Esophagus (tissue), 2 donors: ENCODE measurements at regions not wholly inside any gene's neighbourhood (a gene's known extent, or its start where the extent isn't known, plus 50 kb on each side); places are given as distances from the start of the nearest gene placed in this dataset.

Source experiments
- H3K27ac ChIP-seq, 2 donors: one replicate each; pipeline ENCODE4 v1.5.1; 2013; ENCODE audit warnings: low read depth in 2 of 2, mild to moderate bottlenecking in 2 of 2, inconsistent platforms in 1 of 2, low read length in 1 of 2, moderate library complexity in 1 of 2
- H3K27me3 ChIP-seq, 2 donors: one replicate each; pipeline ENCODE4 v1.6.1; 2013; ENCODE audit warnings: low read length in 2 of 2, control low read depth in 1 of 2, mild to moderate bottlenecking in 1 of 2; ENCODE audit not compliant: insufficient read depth in 2 of 2, control insufficient read depth in 1 of 2
- H3K36me3 ChIP-seq, 2 donors: one replicate each; pipeline ENCODE4 v1.6.1; 2013; ENCODE audit warnings: low read length in 1 of 2; ENCODE audit not compliant: control insufficient read depth in 2 of 2, insufficient read depth in 2 of 2
- H3K4me1 ChIP-seq, 2 donors: one replicate each; pipeline ENCODE4 v1.6.1; 2013; ENCODE audit warnings: low read length in 1 of 2; ENCODE audit not compliant: control insufficient read depth in 2 of 2, insufficient read depth in 2 of 2
- H3K4me3 ChIP-seq, 2 donors: one replicate each; pipeline ENCODE4 v1.5.1; 2013; ENCODE audit warnings: low read length in 2 of 2, mild to moderate bottlenecking in 2 of 2, low read depth in 1 of 2, moderate library complexity in 1 of 2
- H3K9me3 ChIP-seq, 2 donors: one replicate each; pipeline ENCODE4 v1.6.1; 2013; ENCODE audit warnings: mild to moderate bottlenecking in 2 of 2, low read depth in 1 of 2, low read length in 1 of 2, moderate library complexity in 1 of 2; ENCODE audit not compliant: control insufficient read depth in 2 of 2, insufficient read depth in 1 of 2
- WGBS, 2 donors: extraction: QIAGEN DNeasy Blood & Tissue Kit; methylation state at CpG; one replicate each; pipeline ENCODE4 v1.1.7; 2013; 5-methylcytosine and 5-hydroxymethylcytosine counted together
- donor health status: healthy with polysubstance abuse.
- donor health status: Bipolar disorder and iron deficiency.

GRCh38 chr13:105643966-105644365 lies 891.5 kb downstream of the EFNB2 start:
- no peaks in the 10 kb centered on the region for H3K27me3 ChIP-seq
- H3K4me1 ChIP-seq = no peaks in the 10 kb centered on the region
- H3K9me3 ChIP-seq = no peaks in the 10 kb centered on the region
- H3K36me3 ChIP-seq = no peaks in the 10 kb centered on the region
- no peak overlapping the region for H3K27ac ChIP-seq
- no peak overlapping the region for H3K4me3 ChIP-seq
- 91 to 94% methylated on average over 5 of the region's 5 CpGs for WGBS, 2 donors

GRCh38 chr13:105642511-105642958 lies 892.9 kb downstream of the EFNB2 start:
- H3K4me1 ChIP-seq = no peaks in the 10 kb centered on the region
- no peaks in the 10 kb centered on the region for H3K27me3 ChIP-seq
- no peak overlapping the region for H3K4me3 ChIP-seq
- H3K36me3 ChIP-seq = no peaks in the 10 kb centered on the region
- H3K9me3 ChIP-seq = no peaks in the 10 kb centered on the region
- no peak overlapping the region for H3K27ac ChIP-seq
- 93 to 95% methylated on average over 8 of the region's 8 CpGs for WGBS, 2 donors

GRCh38 chr13:105641121-105641520 lies 894.3 kb downstream of the EFNB2 start:
- Histone ChIP-seq H3K27ac (no peak overlapping the region), H3K4me1 (no peaks in the 10 kb centered on the region), H3K9me3 (no peaks in the 10 kb centered on the region), H3K27me3 (no peaks in the 10 kb centered on the region), H3K36me3 (no peaks in the 10 kb centered on the region), H3K4me3 (no peak overlapping the region)
- WGBS, 2 donors = 67 to 75% methylated on average over 5 of the region's 5 CpGs

- H3K4me1 ChIP-seq = no peaks in the 10 kb centered on the region
- no peaks in the 10 kb centered on the region for H3K36me3 ChIP-seq
- no peaks in the 10 kb centered on the region for H3K9me3 ChIP-seq
- H3K27ac ChIP-seq = no peak overlapping the region
- 92 to 93% methylated on average over 3 of the region's 3 CpGs for WGBS, 2 donors
- H3K4me3 ChIP-seq = no peak overlapping the region
- no peaks in the 10 kb centered on the region for H3K27me3 ChIP-seq
Observed at GRCh38 chr13:105638426-105638825, 897.0 kb downstream of the EFNB2 start.

- Histone ChIP-seq H3K36me3 (no peaks in the 10 kb centered on the region), H3K27ac (no peak overlapping the region)
- WGBS, 2 donors = 80 to 86% methylated on average over 2 of the region's 2 CpGs
Observed at GRCh38 chr13:105634059-105634458, 901.4 kb downstream of the EFNB2 start.

GRCh38 chr13:105630431-105630830 lies 905.0 kb downstream of the EFNB2 start:
- Histone ChIP-seq H3K9me3 (no peaks in the 10 kb centered on the region), H3K4me3 (no peak overlapping the region), H3K27ac (no peak overlapping the region), H3K27me3 (no peaks in the 10 kb centered on the region), H3K4me1 (no peaks in the 10 kb centered on the region), H3K36me3 (no peaks in the 10 kb centered on the region)
- WGBS, 2 donors = 90% methylated on average over 6 of the region's 6 CpGs

More at GRCh38 chr13:105634059-105634458, 901.4 kb downstream of the EFNB2 start:
- Histone ChIP-seq H3K4me3 (no peak overlapping the region), H3K9me3 (no peaks in the 10 kb centered on the region), H3K27me3 (no peaks in the 10 kb centered on the region), H3K4me1 (no peaks in the 10 kb centered on the region)

GRCh38 chr13:105627270-105627669 lies 908.2 kb downstream of the EFNB2 start:
- H3K4me1 ChIP-seq = no peaks in the 10 kb centered on the region
- 44 to 65% methylated on average over 7 of the region's 7 CpGs for WGBS, 2 donors
- no peaks in the 10 kb centered on the region for H3K9me3 ChIP-seq
- no peak overlapping the region for H3K4me3 ChIP-seq
- no peak overlapping the region for H3K27ac ChIP-seq
- H3K27me3 ChIP-seq = no peaks in the 10 kb centered on the region
- no peaks in the 10 kb centered on the region for H3K36me3 ChIP-seq

GRCh38 chr13:105625691-105626090 lies 909.8 kb downstream of the EFNB2 start:
- Histone ChIP-seq H3K27ac (no peak overlapping the region), H3K36me3 (no peaks in the 10 kb centered on the region), H3K27me3 (no peaks in the 10 kb centered on the region), H3K9me3 (no peaks in the 10 kb centered on the region), H3K4me3 (no peak overlapping the region), H3K4me1 (no peaks in the 10 kb centered on the region)
- 71 to 73% methylated on average over 2 of the region's 2 CpGs for WGBS, 2 donors

GRCh38 chr13:105616333-105617075 lies 919.0 kb downstream of the EFNB2 start:
- H3K4me3 ChIP-seq = no peak overlapping the region
- no peaks in the 10 kb centered on the region for H3K9me3 ChIP-seq
- no peaks in the 10 kb centered on the region for H3K27me3 ChIP-seq
- no peaks in the 10 kb centered on the region for H3K4me1 ChIP-seq
- H3K36me3 ChIP-seq = no peaks in the 10 kb centered on the region
- no peak overlapping the region for H3K27ac ChIP-seq
- 71 to 74% methylated on average over 6 of the region's 6 CpGs for WGBS, 2 donors

- Histone ChIP-seq H3K4me3 (no peak overlapping the region), H3K4me1 (no peaks in the 10 kb centered on the region), H3K9me3 (no peaks in the 10 kb centered on the region), H3K27ac (no peak overlapping the region), H3K27me3 (no peaks in the 10 kb centered on the region), H3K36me3 (no peaks in the 10 kb centered on the region)
- 84 to 85% methylated on average over 5 of the region's 5 CpGs for WGBS, 2 donors
Observed at GRCh38 chr13:105612541-105612940, 922.9 kb downstream of the EFNB2 start.
